ENCODE measurements at regions not wholly inside any gene's neighbourhood (a gene's known extent, or its start where the extent isn't known, plus 50 kb on each side); places are given as distances from the start of the nearest gene placed in this dataset.

DNA sequence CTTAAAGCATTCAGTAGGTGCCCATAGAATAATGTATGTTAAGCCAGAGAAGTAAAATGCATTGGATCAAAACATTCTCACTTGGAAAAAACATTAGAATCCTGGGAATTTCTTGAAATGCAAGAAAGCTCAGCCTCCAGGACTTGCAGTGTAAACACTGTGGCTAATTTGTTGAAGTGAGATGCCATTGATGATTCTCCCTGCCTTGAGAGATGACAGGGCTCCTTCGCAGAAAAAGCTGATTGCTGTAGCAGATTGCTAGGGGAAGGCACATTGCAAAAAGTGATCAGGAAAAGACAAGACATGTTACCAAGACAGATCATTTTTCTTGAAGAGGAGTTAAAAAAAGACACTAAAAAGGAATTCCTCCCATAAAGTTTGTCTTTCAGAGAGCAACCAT is 204.2 kb upstream of the HMGA2 start:
- Histone ChIP-seq H3K4me3 (replicated peaks in 1 of 3; ENCODE audit: insufficient read depth in 1 of 3, low read depth in 1 of 3, low read length in 3 of 3) (no peak overlapping the region), H3K36me3 (ENCODE audit: control insufficient read depth in 2 of 2, extremely low read depth in 1 of 2, insufficient read depth in 2 of 2, low read length in 2 of 2) (no peaks in the 10 kb centered on the region), H3K4me2 (ENCODE audit: insufficient read depth, low read length) (no peak overlapping the region), H3K9ac (replicated peaks; ENCODE audit: extremely low read depth, insufficient read depth, low read length) (no peak overlapping the region), H2AFZ (ENCODE audit: low read depth, low read length) (no peak overlapping the region), H3K9me1 (replicated peaks; ENCODE audit: control insufficient read depth, extremely low read depth, insufficient read depth, low read length) (no peaks in the 10 kb centered on the region), H3K9me3 (replicated peaks; ENCODE audit: control insufficient read depth, insufficient read depth, low read length) (no peaks in the 10 kb centered on the region), H3K27ac (ENCODE audit: insufficient read depth, low read depth, low read length) (no peak overlapping the region), H3K4me1 (ENCODE audit: control insufficient read depth, extremely low read depth, insufficient read depth, low read length) (peaks cover under 1% of the 10 kb centered on the region), H3K79me2 (ENCODE audit: control insufficient read depth, insufficient read depth, low read length) (no peaks in the 10 kb centered on the region), H3K27me3 (ENCODE audit: control insufficient read depth in 2 of 2, insufficient read depth in 2 of 2, low read length in 2 of 2) (no peaks in the 10 kb centered on the region), H4K20me1 (replicated peaks; ENCODE audit: control insufficient read depth, extremely low read depth, insufficient read depth, low read length) (no peaks in the 10 kb centered on the region)
- POLR2A ChIA-PET: no interaction called here
- CTCF ChIA-PET: interaction anchor here (1.2 to 2.5 kb wide), 2 partner anchors 11 to 17 kb away, joined by 4 to 11 read pairs; no protein-coding TSS in a partner anchor
- dilution Hi-C loops (cut with MboI; ENCODE audit: extremely low pct_ligation_motif_present, low sequenced_read_pairs): no loop called here
- BruUV-seq (replicated peaks): no TSS peak
- intact Hi-C loops (cut with micrococcal nuclease): no loop called here
- no peak for FAIRE-seq
- no peak for TF ChIP-seq EZH2 (IDR thresholded peaks at IDR 0.05; ENCODE audit: borderline replicate concordance, low read depth, low read length, severe bottlenecking)
- TF ChIP-seq MYC (IDR thresholded peaks at IDR 0.05; ENCODE audit: low read depth, low read length): no peak
- TF ChIP-seq, protein P1, sequence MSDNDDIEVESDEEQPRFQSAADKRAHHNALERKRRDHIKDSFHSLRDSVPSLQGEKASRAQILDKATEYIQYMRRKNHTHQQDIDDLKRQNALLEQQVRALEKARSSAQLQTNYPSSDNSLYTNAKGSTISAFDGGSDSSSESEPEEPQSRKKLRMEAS (IDR thresholded peaks at IDR 0.05; ENCODE audit: insufficient read depth, insufficient read length): no peak
- no peak for DNase-seq (ENCODE audit: low read depth, low spot score)

DNA sequence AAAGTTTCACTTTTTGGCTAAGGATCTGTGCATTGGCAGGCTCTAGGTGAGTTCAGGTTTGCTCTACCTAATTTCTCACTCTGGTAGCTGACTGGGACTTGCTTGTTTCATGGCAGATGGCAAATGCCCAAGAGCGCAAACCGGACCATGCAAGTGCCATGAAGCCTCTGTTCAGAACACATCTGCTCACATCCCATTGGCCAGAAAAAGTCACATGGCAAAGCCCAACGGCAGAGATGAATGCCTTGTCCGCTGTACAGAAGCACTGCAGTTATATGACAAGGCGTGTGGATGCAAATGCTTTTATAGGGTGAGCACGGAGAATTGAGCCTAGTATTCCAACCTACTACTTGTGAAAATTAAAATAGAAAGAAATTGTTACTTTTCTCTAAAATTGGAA is 202.2 kb upstream of the HMGA2 start:
- ChIA-PET POLR2A (no interaction called here), CTCF (interaction anchor here (2.5 kb wide), 1 partner anchor 20 kb away, joined by 11 read pairs; no protein-coding TSS in a partner anchor)
- DNase-seq (ENCODE audit: low read depth, low spot score) (no peak), FAIRE-seq (no peak)
- H3K79me2 ChIP-seq (ENCODE audit: control insufficient read depth, insufficient read depth, low read length): no peaks in the 10 kb centered on the region
- no peaks in the 10 kb centered on the region for H3K9me1 ChIP-seq (replicated peaks; ENCODE audit: control insufficient read depth, extremely low read depth, insufficient read depth, low read length)
- H2AFZ ChIP-seq (ENCODE audit: low read depth, low read length): no peak overlapping the region
- no TSS peak for BruUV-seq (replicated peaks)
- dilution Hi-C loops (cut with MboI; ENCODE audit: extremely low pct_ligation_motif_present, low sequenced_read_pairs): no loop called here
- no peaks in the 10 kb centered on the region for H3K27me3 ChIP-seq (ENCODE audit: control insufficient read depth in 2 of 2, insufficient read depth in 2 of 2, low read length in 2 of 2)
- TF ChIP-seq JUN (IDR thresholded peaks at IDR 0.05; ENCODE audit: borderline replicate concordance, insufficient read depth, insufficient read length, low read depth) (no peak), FOS (IDR thresholded peaks at IDR 0.05; ENCODE audit: borderline replicate concordance, insufficient read depth, low read length) (no peak)
- no peaks in the 10 kb centered on the region for H3K36me3 ChIP-seq (ENCODE audit: control insufficient read depth in 2 of 2, extremely low read depth in 1 of 2, insufficient read depth in 2 of 2, low read length in 2 of 2)
- no peak overlapping the region for H3K27ac ChIP-seq (ENCODE audit: insufficient read depth, low read depth, low read length)
- no peak overlapping the region for H3K4me3 ChIP-seq (replicated peaks in 1 of 3; ENCODE audit: insufficient read depth in 1 of 3, low read depth in 1 of 3, low read length in 3 of 3)
- H3K9ac ChIP-seq (replicated peaks; ENCODE audit: extremely low read depth, insufficient read depth, low read length): no peak overlapping the region
- no peaks in the 10 kb centered on the region for H3K9me3 ChIP-seq (replicated peaks; ENCODE audit: control insufficient read depth, insufficient read depth, low read length)
- no peaks in the 10 kb centered on the region for H4K20me1 ChIP-seq (replicated peaks; ENCODE audit: control insufficient read depth, extremely low read depth, insufficient read depth, low read length)
- H3K4me2 ChIP-seq (ENCODE audit: insufficient read depth, low read length): no peak overlapping the region
- intact Hi-C loops (cut with micrococcal nuclease): no loop called here
- H3K4me1 ChIP-seq (ENCODE audit: control insufficient read depth, extremely low read depth, insufficient read depth, low read length): no peaks in the 10 kb centered on the region
